ENCODE measurements at regions not wholly inside any gene's neighbourhood (a gene's known extent, or its start where the extent isn't known, plus 50 kb on each side); places are given as distances from the start of the nearest gene placed in this dataset.
"Not testable (repeated sequence)": the region's sequence is repeated elsewhere in the genome, so short reads cannot be mapped to it uniquely, and the experiment has no call there.

DNA sequence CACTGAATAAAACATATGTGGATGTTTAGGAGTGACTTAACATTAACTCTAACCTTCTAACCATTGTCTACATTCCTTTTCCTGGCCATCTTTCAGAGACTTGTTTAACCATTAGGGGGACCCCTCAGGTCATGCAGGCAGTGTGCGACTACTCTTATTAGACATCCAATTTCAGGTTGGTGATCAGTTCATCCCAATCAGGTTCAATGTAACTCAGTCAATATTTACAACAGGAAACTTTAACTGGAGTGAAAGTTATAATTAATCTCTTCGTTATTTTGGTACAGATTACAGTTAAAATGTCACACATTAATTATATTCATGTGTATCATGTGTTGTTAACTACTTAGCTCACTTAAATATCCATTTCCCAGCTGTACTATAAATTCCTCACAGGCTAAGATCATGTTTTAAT, 68.8 kb upstream of the RGS1 start:
- TF ChIP-seq, protein P1, sequence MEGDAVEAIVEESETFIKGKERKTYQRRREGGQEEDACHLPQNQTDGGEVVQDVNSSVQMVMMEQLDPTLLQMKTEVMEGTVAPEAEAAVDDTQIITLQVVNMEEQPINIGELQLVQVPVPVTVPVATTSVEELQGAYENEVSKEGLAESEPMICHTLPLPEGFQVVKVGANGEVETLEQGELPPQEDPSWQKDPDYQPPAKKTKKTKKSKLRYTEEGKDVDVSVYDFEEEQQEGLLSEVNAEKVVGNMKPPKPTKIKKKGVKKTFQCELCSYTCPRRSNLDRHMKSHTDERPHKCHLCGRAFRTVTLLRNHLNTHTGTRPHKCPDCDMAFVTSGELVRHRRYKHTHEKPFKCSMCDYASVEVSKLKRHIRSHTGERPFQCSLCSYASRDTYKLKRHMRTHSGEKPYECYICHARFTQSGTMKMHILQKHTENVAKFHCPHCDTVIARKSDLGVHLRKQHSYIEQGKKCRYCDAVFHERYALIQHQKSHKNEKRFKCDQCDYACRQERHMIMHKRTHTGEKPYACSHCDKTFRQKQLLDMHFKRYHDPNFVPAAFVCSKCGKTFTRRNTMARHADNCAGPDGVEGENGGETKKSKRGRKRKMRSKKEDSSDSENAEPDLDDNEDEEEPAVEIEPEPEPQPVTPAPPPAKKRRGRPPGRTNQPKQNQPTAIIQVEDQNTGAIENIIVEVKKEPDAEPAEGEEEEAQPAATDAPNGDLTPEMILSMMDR (IDR thresholded peaks at IDR 0.05), result no peak
- no peak for TF ChIP-seq POLR2A (IDR thresholded peaks at IDR 0.05)
- no peak for TF ChIP-seq POLR2AphosphoS5 (IDR thresholded peaks at IDR 0.05)
- Histone ChIP-seq H3K4me1 (no peaks in the 10 kb centered on the region), H3K27me3 (no peaks in the 10 kb centered on the region), H3K27ac (no peak overlapping the region), H3K4me3 (no peak overlapping the region), H3K36me3 (no peaks in the 10 kb centered on the region), H3K9me3 (no peaks in the 10 kb centered on the region)
- no peak for DNase-seq (ENCODE audit: low spot score in 2 of 2)
- intact Hi-C loops (cut with DNase I; ENCODE audit: low total_unique reads), result no loop called here

DNA sequence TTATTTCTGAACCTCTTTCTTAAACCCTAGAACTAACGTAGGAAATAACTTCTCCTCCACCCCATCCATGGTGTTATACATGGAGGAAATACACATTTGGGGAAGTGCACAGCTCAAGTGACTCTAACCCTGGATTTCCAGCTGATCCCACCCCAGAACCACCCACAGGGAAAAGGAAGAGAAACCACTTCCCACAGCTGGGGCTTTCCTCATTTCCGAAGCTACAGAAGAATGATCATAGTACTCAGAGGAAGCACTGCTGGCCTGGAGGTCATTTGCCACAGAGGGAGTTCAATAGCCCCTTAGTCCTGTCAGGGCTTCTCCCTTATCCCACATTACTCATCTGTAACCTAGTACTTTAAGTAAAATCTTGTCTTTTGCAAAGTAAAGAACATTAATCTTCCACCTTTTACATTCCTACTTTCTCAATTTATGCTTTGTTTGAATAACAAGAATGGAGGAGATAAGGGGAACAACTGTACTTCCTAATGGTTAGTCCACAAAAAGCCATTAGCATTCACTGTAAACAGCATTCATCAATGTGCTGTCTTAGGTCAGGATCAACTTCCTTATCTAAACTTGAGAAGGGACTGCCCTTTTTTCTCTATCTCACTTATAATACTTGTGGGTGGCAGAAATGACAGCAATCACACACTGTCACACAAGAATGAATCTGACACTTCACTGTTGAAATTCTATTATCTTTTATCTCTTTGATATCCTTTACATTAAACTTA, 63.0 kb upstream of the RGS1 start:
- TF ChIP-seq, protein P1 (IDR thresholded peaks at IDR 0.05), result no peak
- no peak for TF ChIP-seq POLR2A (IDR thresholded peaks at IDR 0.05)
- TF ChIP-seq POLR2AphosphoS5 (IDR thresholded peaks at IDR 0.05), result no peak
- H3K27me3 ChIP-seq, result no peaks in the 10 kb centered on the region
- H3K27ac ChIP-seq, result peak overlapping the region in 1 of 2 donors; percentile 64
- H3K9me3 ChIP-seq, result no peaks in the 10 kb centered on the region
- H3K4me3 ChIP-seq, result no peak overlapping the region
- intact Hi-C loops (cut with DNase I; ENCODE audit: low total_unique reads), result no loop called here
- no peaks in the 10 kb centered on the region for H3K4me1 ChIP-seq
- DNase-seq (ENCODE audit: low spot score in 2 of 2), result no peak
- no peaks in the 10 kb centered on the region for H3K36me3 ChIP-seq

DNA sequence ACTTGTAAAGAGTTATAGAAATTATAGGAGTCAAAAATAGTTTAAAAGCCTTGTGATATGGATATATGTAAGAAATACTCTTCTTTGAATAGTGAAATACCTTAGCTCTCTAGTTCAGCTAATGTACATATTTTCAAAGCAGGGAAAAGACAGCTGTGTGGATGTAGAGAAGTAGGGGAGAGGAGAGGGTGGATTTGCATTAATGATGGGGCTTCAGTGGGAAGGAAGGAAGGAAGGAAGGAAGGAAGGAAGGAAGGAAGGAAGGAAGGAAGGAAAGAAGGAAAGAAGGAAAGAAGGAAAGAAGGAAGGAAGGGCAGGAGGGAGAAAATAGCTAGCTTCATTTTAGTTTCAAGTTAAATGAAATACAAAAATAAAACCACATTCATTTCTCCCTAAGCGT, 62.4 kb upstream of the RGS1 start:
- TF ChIP-seq POLR2AphosphoS5 (IDR thresholded peaks at IDR 0.05) (no peak), POLR2A (IDR thresholded peaks at IDR 0.05) (no peak)
- TF ChIP-seq, protein P1 (IDR thresholded peaks at IDR 0.05), result no peak
- Histone ChIP-seq H3K27ac (peak overlapping the region in 1 of 2 donors; percentile 64), H3K36me3 (no peaks in the 10 kb centered on the region), H3K9me3 (no peaks in the 10 kb centered on the region), H3K27me3 (no peaks in the 10 kb centered on the region), H3K4me3 (no peak overlapping the region), H3K4me1 (no peaks in the 10 kb centered on the region)
- DNase-seq (ENCODE audit: low spot score in 2 of 2), result no peak
- intact Hi-C loops (cut with DNase I; ENCODE audit: low total_unique reads), result no loop called here

DNA sequence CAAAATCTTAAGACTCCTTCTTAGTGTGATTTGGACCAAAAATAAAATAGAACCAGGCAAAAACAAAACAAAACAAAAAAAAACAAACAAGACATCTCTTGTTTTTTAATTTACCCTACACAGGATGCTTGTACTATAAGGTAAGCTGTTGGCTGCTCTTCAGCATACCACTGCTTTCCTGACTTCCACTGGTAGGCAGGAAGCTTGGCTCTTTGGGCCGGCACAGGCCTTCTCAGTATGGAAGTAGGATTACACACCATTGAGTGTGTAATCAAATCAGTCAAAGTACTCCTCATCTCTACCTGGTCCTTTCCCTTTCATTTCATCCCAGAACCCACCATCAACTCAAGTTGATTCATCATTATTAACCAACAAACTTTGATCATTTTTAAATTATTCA, 61.9 kb upstream of the RGS1 start:
- Histone ChIP-seq H3K27me3 (no peaks in the 10 kb centered on the region), H3K27ac (peak overlapping the region; percentile 64 to 72), H3K4me1 (no peaks in the 10 kb centered on the region), H3K36me3 (no peaks in the 10 kb centered on the region), H3K9me3 (no peaks in the 10 kb centered on the region), H3K4me3 (no peak overlapping the region)
- DNase-seq (ENCODE audit: low spot score in 2 of 2), result no peak
- intact Hi-C loops (cut with DNase I; ENCODE audit: low total_unique reads), result no loop called here
- TF ChIP-seq, protein P1 (IDR thresholded peaks at IDR 0.05), result no peak
- TF ChIP-seq POLR2AphosphoS5 (IDR thresholded peaks at IDR 0.05) (no peak), POLR2A (IDR thresholded peaks at IDR 0.05) (no peak)

DNA sequence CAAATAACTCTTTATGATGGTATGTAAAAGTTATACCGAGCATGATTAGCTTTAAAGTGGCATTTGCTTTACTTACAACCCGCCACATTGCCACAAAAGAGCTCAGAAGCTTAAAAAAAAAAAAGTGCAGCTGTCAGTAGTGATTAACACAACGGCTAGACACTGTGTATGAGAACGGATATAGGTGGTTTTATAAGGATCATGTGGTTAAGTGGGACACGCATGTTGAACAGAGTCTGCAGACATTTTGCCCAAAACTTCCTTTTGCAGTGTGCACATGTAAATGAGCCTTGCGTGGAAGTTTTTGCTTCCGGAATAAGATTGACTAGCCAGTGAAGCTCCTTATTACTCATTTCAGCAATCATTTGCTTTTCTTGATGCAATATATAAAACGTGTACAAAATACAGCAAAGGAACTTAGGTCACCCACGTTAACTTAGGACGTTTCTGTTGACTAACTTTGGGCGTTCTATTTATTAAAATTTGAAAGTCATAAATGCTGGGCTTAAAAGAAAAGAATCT, 58.7 kb upstream of the RGS1 start:
- H3K36me3 ChIP-seq, result no peaks in the 10 kb centered on the region
- no peak overlapping the region for H3K4me3 ChIP-seq
- no peak overlapping the region for H3K27ac ChIP-seq
- no peaks in the 10 kb centered on the region for H3K27me3 ChIP-seq
- H3K9me3 ChIP-seq, result no peaks in the 10 kb centered on the region
- intact Hi-C loops (cut with DNase I; ENCODE audit: low total_unique reads), result no loop called here
- TF ChIP-seq POLR2A (IDR thresholded peaks at IDR 0.05), result no peak
- TF ChIP-seq, protein P1 (IDR thresholded peaks at IDR 0.05), result no peak
- no peak for TF ChIP-seq POLR2AphosphoS5 (IDR thresholded peaks at IDR 0.05)
- H3K4me1 ChIP-seq, result no peaks in the 10 kb centered on the region
- DNase-seq (ENCODE audit: low spot score in 2 of 2), result no peak

DNA sequence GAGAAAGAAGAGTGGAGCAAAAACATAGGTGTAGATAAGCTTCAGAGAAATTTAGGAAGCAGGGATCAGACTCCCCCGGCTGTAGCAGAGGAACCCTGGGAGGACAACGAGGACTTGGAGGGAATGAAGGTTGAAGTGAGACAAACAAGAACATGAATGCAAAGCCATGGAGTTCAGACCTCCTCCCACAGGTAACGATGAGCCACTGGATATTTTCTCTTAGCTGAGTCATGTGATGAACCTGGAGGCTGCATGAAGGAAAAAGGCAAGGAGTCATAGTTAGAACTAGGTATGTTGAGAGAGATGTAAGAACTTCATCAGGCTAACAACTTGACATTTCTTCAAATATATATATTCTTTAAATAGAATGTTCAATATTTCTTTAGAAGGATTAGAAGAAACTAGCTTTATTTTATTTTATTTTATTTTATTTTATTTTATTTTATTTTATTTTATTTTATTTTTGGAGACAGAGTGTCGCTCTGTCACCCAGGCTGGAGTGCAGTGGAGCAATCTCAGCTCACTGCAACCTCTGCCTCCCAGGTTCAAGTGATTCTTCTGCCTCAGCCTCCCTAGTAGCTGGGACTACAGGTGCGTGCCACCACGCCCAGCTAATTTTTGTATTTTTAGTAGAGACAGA, 57.7 kb upstream of the RGS1 start:
- H3K27ac ChIP-seq; H3K4me1 ChIP-seq; H3K9me3 ChIP-seq; H3K36me3 ChIP-seq; DNase-seq (ENCODE audit: low spot score in 2 of 2); H3K4me3 ChIP-seq; H3K27me3 ChIP-seq; intact Hi-C loops (cut with DNase I; ENCODE audit: low total_unique reads): not testable (repeated sequence)
